CD4-positive, alpha-beta memory T cell (primary cell): ENCODE measurements at regions not wholly inside any gene's neighbourhood (a gene's known extent, or its start where the extent isn't known, plus 50 kb on each side); places are given as distances from the start of the nearest gene placed in this dataset.

Experiments used
- CTCF ChIA-PET: fragments of 350-600 bp; sonication (Branson Sonifier 250); formaldehyde crosslinking; loops from one replicate; lab custom pipeline; 2021; ENCODE audit warnings: inconsistent platforms; ENCODE audit not compliant: partially characterized antibody; lab: Charles Lee
- POLR2A ChIA-PET: fragments of 350-600 bp; sonication (Branson Sonifier 250); formaldehyde crosslinking; loops from one replicate; lab custom pipeline; 2021; ENCODE audit not compliant: partially characterized antibody; lab: Charles Lee
- DNase-seq, 5 donors: peaks; one replicate each; pipeline versions ENCODE4 v3.0.0 to v3.0.0-alpha.2; 2020 to 2022; ENCODE audit warnings: mixed read lengths in 1 of 5
- H3K27ac ChIP-seq: one replicate; pipeline ENCODE4 v1.7.0; 2013; ENCODE audit warnings: low read depth, low read length
- H3K27me3 ChIP-seq: 2 replicates; pipeline ENCODE4 v1.7.0; 2013; ENCODE audit warnings: mild to moderate bottlenecking, low read length, moderate library complexity; ENCODE audit not compliant: insufficient read depth
- H3K36me3 ChIP-seq: 2 replicates; pipeline ENCODE4 v1.7.0; 2013; ENCODE audit warnings: mild to moderate bottlenecking, low read length, moderate library complexity; ENCODE audit not compliant: insufficient read depth
- H3K4me1 ChIP-seq: 2 replicates; pipeline ENCODE4 v1.7.0; 2013; ENCODE audit warnings: mild to moderate bottlenecking, low read length, moderate library complexity; ENCODE audit not compliant: insufficient read depth
- H3K4me3 ChIP-seq, 2 donors: one replicate each; pipeline ENCODE4 v1.7.0; 2013; ENCODE audit warnings: low read length in 2 of 2, mild to moderate bottlenecking in 1 of 2
- H3K9me3 ChIP-seq, 2 donors: one replicate each; pipeline ENCODE4 v1.7.0; 2013; ENCODE audit warnings: low read length in 2 of 2, control low read depth in 1 of 2; ENCODE audit not compliant: control insufficient read depth in 1 of 2
- H3K27ac Mint-ChIP-seq, 7 donors: one replicate each; pipeline ENCODE4 v1.8.0; 2020 to 2021; ENCODE audit warnings: mixed read lengths in 7 of 7, mild to moderate bottlenecking in 6 of 7, inconsistent platforms in 3 of 7, moderate library complexity in 3 of 7
- H3K27me3 Mint-ChIP-seq, 2 donors: one replicate each; pipeline ENCODE4 v1.8.0; 2020 to 2021; ENCODE audit warnings: mixed read lengths in 2 of 2
- H3K36me3 Mint-ChIP-seq, 2 donors: one replicate each; pipeline ENCODE4 v1.8.0; 2020 to 2021; ENCODE audit warnings: mixed read lengths in 2 of 2, inconsistent platforms in 1 of 2, mild to moderate bottlenecking in 1 of 2
- H3K4me1 Mint-ChIP-seq, 4 donors: one replicate each; pipeline ENCODE4 v1.8.0; 2020 to 2021; ENCODE audit warnings: mixed read lengths in 4 of 4, mild to moderate bottlenecking in 1 of 4
- H3K4me3 Mint-ChIP-seq, 8 donors: one replicate each; pipeline ENCODE4 v1.8.0; 2020 to 2021; ENCODE audit warnings: mixed read lengths in 8 of 8, mild to moderate bottlenecking in 7 of 8, moderate library complexity in 6 of 8, inconsistent platforms in 3 of 8
- H3K9me3 Mint-ChIP-seq, 8 donors: one replicate each; pipeline ENCODE4 v1.8.0; 2020 to 2021; ENCODE audit warnings: mixed read lengths in 8 of 8, mild to moderate bottlenecking in 5 of 8, inconsistent platforms in 3 of 8, moderate library complexity in 1 of 8
- intact Hi-C: fragments of 100-400 bp; cut with micrococcal nuclease; formaldehyde crosslinking; loops from one replicate; pipeline ENCODE4 v1.15.1; 2023

- ChIA-PET POLR2A (no interaction called here), CTCF (no interaction called here)
- Histone ChIP-seq H3K9me3 (peaks cover 0 to 3% of the 10 kb centered on the region in 2 donors), H3K36me3 (no peaks in the 10 kb centered on the region), H3K27ac (no peak overlapping the region), H3K4me1 (no peaks in the 10 kb centered on the region), H3K27me3 (no peaks in the 10 kb centered on the region), H3K4me3 (no peak overlapping the region)
- intact Hi-C loops: no loop called here
- peaks cover 0 to 9% (median 5%) of the 10 kb centered on the region in 8 donors for H3K9me3 Mint-ChIP-seq
- H3K4me3 Mint-ChIP-seq: no peak overlapping the region
- H3K4me1 Mint-ChIP-seq: no peaks in the 10 kb centered on the region
- no peak overlapping the region for H3K27ac Mint-ChIP-seq
- H3K27me3 Mint-ChIP-seq: no peaks in the 10 kb centered on the region
- peaks cover 0 to 1% of the 10 kb centered on the region in 2 donors for H3K36me3 Mint-ChIP-seq
- DNase-seq: no peak
Measured at GRCh38 chr4:175339100-175339707, 421.0 kb downstream of the ADAM29 start.

- Mint-ChIP-seq H3K36me3 (peaks cover 0 to 1% of the 10 kb centered on the region in 2 donors), H3K9me3 (peaks cover 0 to 19% (median 9%) of the 10 kb centered on the region in 8 donors), H3K27me3 (no peaks in the 10 kb centered on the region), H3K4me3 (no peak overlapping the region), H3K27ac (no peak overlapping the region), H3K4me1 (no peaks in the 10 kb centered on the region)
- Histone ChIP-seq H3K27ac (no peak overlapping the region), H3K4me1 (no peaks in the 10 kb centered on the region), H3K27me3 (no peaks in the 10 kb centered on the region), H3K4me3 (no peak overlapping the region), H3K9me3 (peaks cover 0 to 3% of the 10 kb centered on the region in 2 donors), H3K36me3 (no peaks in the 10 kb centered on the region)
- intact Hi-C loops: no loop called here
- no peak for DNase-seq
- POLR2A ChIA-PET: no interaction called here
- CTCF ChIA-PET: no interaction called here
Measured at GRCh38 chr4:175341203-175341755, 423.1 kb downstream of the ADAM29 start.

GRCh38 chr4:175346376-175346775 is 428.2 kb downstream of the ADAM29 start:
- Mint-ChIP-seq H3K27me3 (no peaks in the 10 kb centered on the region), H3K36me3 (peaks cover 0 to 1% of the 10 kb centered on the region in 2 donors), H3K4me1 (no peaks in the 10 kb centered on the region), H3K9me3 (peaks cover 0 to 30% (median 9%) of the 10 kb centered on the region in 8 donors), H3K27ac (no peak overlapping the region), H3K4me3 (no peak overlapping the region)
- H3K27ac ChIP-seq: no peak overlapping the region
- POLR2A ChIA-PET: no interaction called here
- intact Hi-C loops: no loop called here
- DNase-seq: no peak
- H3K27me3 ChIP-seq: no peaks in the 10 kb centered on the region
- CTCF ChIA-PET: no interaction called here
- no peaks in the 10 kb centered on the region for H3K4me1 ChIP-seq
- no peak overlapping the region for H3K4me3 ChIP-seq
- H3K36me3 ChIP-seq: no peaks in the 10 kb centered on the region
- H3K9me3 ChIP-seq: peaks cover 0 to 3% of the 10 kb centered on the region in 2 donors

- CTCF ChIA-PET: no interaction called here
- no peak for DNase-seq
- Mint-ChIP-seq H3K4me3 (no peak overlapping the region), H3K27ac (no peak overlapping the region), H3K4me1 (no peaks in the 10 kb centered on the region), H3K36me3 (no peaks in the 10 kb centered on the region), H3K9me3 (peaks cover 3 to 19% (median 5%) of the 10 kb centered on the region in 8 donors), H3K27me3 (no peaks in the 10 kb centered on the region)
- Histone ChIP-seq H3K9me3 (no peaks in the 10 kb centered on the region), H3K27me3 (no peaks in the 10 kb centered on the region), H3K4me1 (no peaks in the 10 kb centered on the region), H3K27ac (no peak overlapping the region), H3K36me3 (no peaks in the 10 kb centered on the region), H3K4me3 (no peak overlapping the region)
- intact Hi-C loops: no loop called here
- POLR2A ChIA-PET: no interaction called here
Measured at GRCh38 chr4:175350246-175350645, 432.1 kb downstream of the ADAM29 start.

- no peak overlapping the region for H3K27ac ChIP-seq
- H3K4me1 Mint-ChIP-seq: no peaks in the 10 kb centered on the region
- no peak for DNase-seq
- H3K36me3 Mint-ChIP-seq: no peaks in the 10 kb centered on the region
- POLR2A ChIA-PET: no interaction called here
- H3K9me3 ChIP-seq: no peaks in the 10 kb centered on the region
- H3K36me3 ChIP-seq: no peaks in the 10 kb centered on the region
- H3K27me3 Mint-ChIP-seq: no peaks in the 10 kb centered on the region
- no peak overlapping the region for H3K4me3 ChIP-seq
- no peaks in the 10 kb centered on the region for H3K4me1 ChIP-seq
- no peak overlapping the region for H3K27ac Mint-ChIP-seq
- CTCF ChIA-PET: no interaction called here
- intact Hi-C loops: no loop called here
- no peak overlapping the region for H3K4me3 Mint-ChIP-seq
- H3K27me3 ChIP-seq: no peaks in the 10 kb centered on the region
- peaks cover 3 to 9% (median 5%) of the 10 kb centered on the region in 8 donors for H3K9me3 Mint-ChIP-seq
Measured at GRCh38 chr4:175351473-175351872, 433.3 kb downstream of the ADAM29 start.

- Histone ChIP-seq H3K36me3 (no peaks in the 10 kb centered on the region), H3K4me3 (no peak overlapping the region), H3K4me1 (no peaks in the 10 kb centered on the region), H3K27me3 (no peaks in the 10 kb centered on the region), H3K9me3 (no peaks in the 10 kb centered on the region), H3K27ac (no peak overlapping the region)
- intact Hi-C loops: no loop called here
- Mint-ChIP-seq H3K4me3 (no peak overlapping the region), H3K27ac (no peak overlapping the region), H3K27me3 (no peaks in the 10 kb centered on the region), H3K9me3 (peaks cover 0 to 4% (median 0%) of the 10 kb centered on the region in 8 donors), H3K4me1 (no peaks in the 10 kb centered on the region), H3K36me3 (no peaks in the 10 kb centered on the region)
- POLR2A ChIA-PET: no interaction called here
- CTCF ChIA-PET: no interaction called here
- DNase-seq: no peak
Measured at GRCh38 chr4:175369087-175369486, 443.0 kb downstream of the GPM6A start.

GRCh38 chr4:175371091-175371490 is 441.0 kb downstream of the GPM6A start:
- no peak overlapping the region for H3K4me3 Mint-ChIP-seq
- H3K4me1 Mint-ChIP-seq: no peaks in the 10 kb centered on the region
- H3K27ac Mint-ChIP-seq: no peak overlapping the region
- POLR2A ChIA-PET: no interaction called here
- no peaks in the 10 kb centered on the region for H3K27me3 Mint-ChIP-seq
- H3K36me3 Mint-ChIP-seq: no peaks in the 10 kb centered on the region
- Histone ChIP-seq H3K27me3 (no peaks in the 10 kb centered on the region), H3K27ac (no peak overlapping the region), H3K4me1 (no peaks in the 10 kb centered on the region), H3K9me3 (no peaks in the 10 kb centered on the region), H3K4me3 (no peak overlapping the region), H3K36me3 (no peaks in the 10 kb centered on the region)
- intact Hi-C loops: no loop called here
- DNase-seq: no peak
- H3K9me3 Mint-ChIP-seq: peaks cover 0 to 4% (median 0%) of the 10 kb centered on the region in 8 donors
- CTCF ChIA-PET: no interaction called here
